ENCODE measurements at regions not wholly inside any gene's neighbourhood (a gene's known extent, or its start where the extent isn't known, plus 50 kb on each side); places are given as distances from the start of the nearest gene placed in this dataset.
A peak's percentile ranks its signal among the peaks of the same experiment; 100 is the strongest.

GRCh38 chr6:43898358-43899131, 128.5 kb downstream of the VEGFA start:
- Histone ChIP-seq H3K9me3 (ENCODE audit: insufficient read depth, low read depth, low read length) (no peaks in the 10 kb centered on the region), H3K27me3 (ENCODE audit: insufficient read depth, low read length) (no peaks in the 10 kb centered on the region), H3K4me1 (ENCODE audit: insufficient read depth, low read length) (no peaks in the 10 kb centered on the region), H3K9ac (ENCODE audit: low read depth, low read length) (no peak overlapping the region), H3K4me3 (ENCODE audit: low read length) (no peak overlapping the region), H3K36me3 (ENCODE audit: insufficient read depth, low read depth, low read length) (no peaks in the 10 kb centered on the region), H3K27ac (ENCODE audit: low read length) (no peak overlapping the region)

DNA sequence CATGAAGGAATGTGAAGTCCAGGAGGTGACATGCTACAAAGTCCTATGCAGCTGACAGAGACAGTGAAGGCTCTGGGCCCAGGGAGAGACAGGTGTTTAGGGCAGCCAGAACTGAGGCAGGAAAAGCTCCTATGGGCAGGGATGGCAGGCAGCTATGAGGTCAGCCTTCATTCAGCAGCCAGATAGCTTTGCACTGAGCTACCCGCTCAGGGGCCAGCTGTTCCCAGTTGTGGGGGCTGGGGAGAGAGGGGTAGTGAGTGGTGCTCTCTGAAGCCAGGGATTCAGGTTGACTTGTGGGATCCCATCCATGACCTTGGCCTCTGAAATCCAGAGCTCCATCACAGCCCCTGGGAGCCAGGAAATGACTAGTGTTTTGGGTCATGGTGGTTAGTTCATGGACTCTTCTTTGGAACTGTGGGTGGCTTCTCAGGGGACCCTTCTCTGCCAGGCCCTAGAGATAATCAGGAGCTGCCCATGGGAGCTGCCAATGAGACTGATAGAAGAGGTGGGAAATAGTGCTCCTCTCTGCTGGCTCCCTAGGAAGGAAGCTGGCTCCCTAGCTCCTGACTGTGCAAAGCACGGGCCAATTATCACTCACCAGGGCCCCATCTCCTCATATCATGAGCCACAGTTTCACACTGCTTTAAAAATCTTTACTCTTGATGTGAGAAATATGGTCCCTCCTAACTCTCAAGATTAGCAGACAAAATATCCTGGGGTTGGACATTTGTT, 127.7 kb downstream of the VEGFA start:
- H3K4me3 ChIP-seq (ENCODE audit: low read length), result no peak overlapping the region
- no peaks in the 10 kb centered on the region for H3K4me1 ChIP-seq (ENCODE audit: insufficient read depth, low read length)
- H3K9me3 ChIP-seq (ENCODE audit: insufficient read depth, low read depth, low read length), result no peaks in the 10 kb centered on the region
- H3K27ac ChIP-seq (ENCODE audit: low read length), result no peak overlapping the region
- no peaks in the 10 kb centered on the region for H3K36me3 ChIP-seq (ENCODE audit: insufficient read depth, low read depth, low read length)
- peaks cover 2% of the 10 kb centered on the region; the same call in 1 of the 2 replicates for H3K27me3 ChIP-seq (ENCODE audit: insufficient read depth, low read length)
- H3K9ac ChIP-seq (ENCODE audit: low read depth, low read length), result no peak overlapping the region

DNA sequence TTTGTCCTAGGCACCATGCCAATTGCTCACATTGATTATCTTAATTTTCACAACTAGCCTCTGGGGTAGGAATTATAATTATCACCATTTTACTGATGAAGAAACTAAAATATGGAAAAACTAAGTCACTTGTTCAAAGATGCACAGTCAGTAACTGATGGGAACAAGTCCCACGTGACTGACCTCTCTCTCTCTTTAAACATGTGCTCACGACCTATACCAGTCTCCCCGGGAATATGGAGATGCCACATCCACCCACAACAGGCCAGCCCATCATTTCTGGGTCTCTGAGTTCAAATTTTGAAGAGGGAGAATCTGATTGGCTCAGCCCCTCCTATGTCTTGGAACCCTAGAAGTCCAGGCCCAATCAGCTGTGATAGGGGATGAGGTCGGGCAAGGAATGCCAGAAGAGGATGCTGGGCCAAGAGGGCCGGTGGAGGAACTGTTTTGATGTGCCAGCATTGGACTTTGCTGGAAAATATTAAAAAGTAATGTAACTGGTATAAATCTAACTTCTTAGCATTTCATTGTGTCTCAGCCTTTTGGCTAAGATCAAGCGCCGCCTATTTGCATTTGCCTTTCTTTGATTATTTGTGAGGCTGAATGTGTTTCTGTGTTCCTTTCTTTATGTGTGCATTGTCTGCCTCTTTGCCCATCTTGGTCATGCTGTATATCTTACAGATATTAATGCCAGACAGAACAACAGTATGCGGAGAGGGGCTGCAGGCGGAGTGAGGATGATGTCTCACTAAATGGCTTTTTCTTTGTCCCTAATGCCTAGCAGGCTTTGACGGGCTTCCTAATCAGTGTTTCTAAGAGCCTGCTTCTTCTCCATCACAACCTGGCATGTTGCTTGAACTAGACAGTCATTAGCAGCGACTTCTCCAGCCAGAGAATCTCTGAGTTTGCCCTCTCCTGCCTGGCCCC, 126.6 kb downstream of the VEGFA start:
- H3K4me1 ChIP-seq (ENCODE audit: insufficient read depth, low read length), result no peaks in the 10 kb centered on the region
- no peak overlapping the region for H3K27ac ChIP-seq (ENCODE audit: low read length)
- peaks cover 8% of the 10 kb centered on the region; the same call in 1 of the 2 replicates for H3K27me3 ChIP-seq (ENCODE audit: insufficient read depth, low read length)
- no peak overlapping the region for H3K9ac ChIP-seq (ENCODE audit: low read depth, low read length)
- H3K36me3 ChIP-seq (ENCODE audit: insufficient read depth, low read depth, low read length), result no peaks in the 10 kb centered on the region
- H3K4me3 ChIP-seq (ENCODE audit: low read length), result no peak overlapping the region
- H3K9me3 ChIP-seq (ENCODE audit: insufficient read depth, low read depth, low read length), result no peaks in the 10 kb centered on the region

GRCh38 chr6:43895656-43896328, 125.8 kb downstream of the VEGFA start:
- Histone ChIP-seq H3K36me3 (ENCODE audit: insufficient read depth, low read depth, low read length) (no peaks in the 10 kb centered on the region), H3K27me3 (ENCODE audit: insufficient read depth, low read length) (peaks cover 13% of the 10 kb centered on the region; the same call in 1 of the 2 replicates), H3K27ac (ENCODE audit: low read length) (no peak overlapping the region), H3K4me1 (ENCODE audit: insufficient read depth, low read length) (no peaks in the 10 kb centered on the region; the same call in 1 of the 2 replicates), H3K4me3 (ENCODE audit: low read length) (no peak overlapping the region), H3K9ac (ENCODE audit: low read depth, low read length) (no peak overlapping the region), H3K9me3 (ENCODE audit: insufficient read depth, low read depth, low read length) (no peaks in the 10 kb centered on the region)

DNA sequence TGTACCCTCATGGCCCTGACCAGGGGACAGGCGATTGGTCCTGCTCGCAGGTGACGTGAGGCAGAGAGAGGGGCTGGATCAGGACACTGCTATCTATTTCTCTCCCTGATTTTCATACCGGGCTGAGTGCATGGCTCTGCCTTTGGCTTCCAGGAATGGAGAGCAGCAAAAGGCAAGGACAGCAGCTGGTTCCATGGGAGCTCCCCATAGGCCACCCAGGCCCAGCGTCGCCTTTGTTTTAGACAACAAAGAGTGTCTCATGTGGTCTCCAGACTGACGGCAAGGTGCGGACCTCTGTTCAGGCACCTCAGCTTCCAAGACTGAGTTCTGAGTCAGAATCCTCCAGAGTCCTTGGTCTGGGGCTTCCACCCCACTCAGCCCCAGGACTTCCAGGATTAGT, 123.1 kb downstream of the VEGFA start:
- Histone ChIP-seq H3K27me3 (ENCODE audit: insufficient read depth, low read length) (peaks cover 17% of the 10 kb centered on the region; the same call in 1 of the 2 replicates), H3K9me3 (ENCODE audit: insufficient read depth, low read depth, low read length) (no peaks in the 10 kb centered on the region), H3K27ac (ENCODE audit: low read length) (no peak overlapping the region), H3K4me1 (ENCODE audit: insufficient read depth, low read length) (no peaks in the 10 kb centered on the region; the same call in 1 of the 2 replicates), H3K9ac (ENCODE audit: low read depth, low read length) (no peak overlapping the region), H3K36me3 (ENCODE audit: insufficient read depth, low read depth, low read length) (no peaks in the 10 kb centered on the region), H3K4me3 (ENCODE audit: low read length) (no peak overlapping the region)

DNA sequence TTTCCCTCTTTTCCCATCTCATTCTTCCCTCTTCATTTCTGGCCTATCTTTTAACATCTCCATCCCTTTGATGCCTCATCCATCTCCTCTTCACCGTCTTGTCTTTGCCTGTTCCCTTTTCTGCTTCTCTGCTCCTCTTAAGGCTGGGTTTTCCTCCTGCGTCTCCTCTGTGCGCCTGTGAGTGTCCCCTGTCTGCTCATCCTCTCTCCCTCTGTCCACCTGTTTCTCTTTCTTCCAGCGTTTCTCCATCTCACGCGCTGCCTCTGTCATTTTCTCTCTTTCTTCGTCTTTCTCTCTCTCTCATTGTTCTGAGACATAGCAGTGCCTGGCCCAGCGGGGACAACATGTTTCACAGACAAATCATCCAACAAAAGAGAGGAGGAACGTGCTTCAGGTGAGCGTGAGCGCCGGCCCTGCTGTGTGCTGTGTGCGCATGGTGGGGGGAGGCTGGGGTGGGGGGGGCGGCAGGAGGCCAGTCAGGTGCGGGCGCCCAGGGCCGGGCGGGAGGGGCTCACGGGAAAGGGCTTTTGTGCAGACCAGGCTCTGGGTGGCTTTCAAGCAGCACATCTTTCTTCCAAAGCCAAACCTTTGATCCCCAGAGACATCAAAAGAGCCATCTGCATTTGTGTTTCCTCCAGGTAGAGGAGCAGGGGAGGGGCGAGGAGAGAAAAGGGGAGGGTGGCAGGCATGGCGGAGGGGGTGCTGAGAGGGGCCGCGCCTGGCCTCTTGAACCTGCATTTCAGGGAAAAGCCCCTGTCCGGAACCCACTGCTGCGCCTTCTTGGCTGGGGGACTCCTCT, 121.3 kb downstream of the VEGFA start:
- Histone ChIP-seq H3K27me3 (ENCODE audit: insufficient read depth, low read length) (peaks cover 17% of the 10 kb centered on the region; the same call in 1 of the 2 replicates), H3K4me1 (ENCODE audit: insufficient read depth, low read length) (no peaks in the 10 kb centered on the region; the same call in 1 of the 2 replicates), H3K36me3 (ENCODE audit: insufficient read depth, low read depth, low read length) (no peaks in the 10 kb centered on the region), H3K9me3 (ENCODE audit: insufficient read depth, low read depth, low read length) (no peaks in the 10 kb centered on the region), H3K27ac (ENCODE audit: low read length) (no peak overlapping the region), H3K4me3 (ENCODE audit: low read length) (peak overlapping the region; percentile 56; the same call in 1 of the 2 replicates), H3K9ac (ENCODE audit: low read depth, low read length) (no peak overlapping the region)

DNA sequence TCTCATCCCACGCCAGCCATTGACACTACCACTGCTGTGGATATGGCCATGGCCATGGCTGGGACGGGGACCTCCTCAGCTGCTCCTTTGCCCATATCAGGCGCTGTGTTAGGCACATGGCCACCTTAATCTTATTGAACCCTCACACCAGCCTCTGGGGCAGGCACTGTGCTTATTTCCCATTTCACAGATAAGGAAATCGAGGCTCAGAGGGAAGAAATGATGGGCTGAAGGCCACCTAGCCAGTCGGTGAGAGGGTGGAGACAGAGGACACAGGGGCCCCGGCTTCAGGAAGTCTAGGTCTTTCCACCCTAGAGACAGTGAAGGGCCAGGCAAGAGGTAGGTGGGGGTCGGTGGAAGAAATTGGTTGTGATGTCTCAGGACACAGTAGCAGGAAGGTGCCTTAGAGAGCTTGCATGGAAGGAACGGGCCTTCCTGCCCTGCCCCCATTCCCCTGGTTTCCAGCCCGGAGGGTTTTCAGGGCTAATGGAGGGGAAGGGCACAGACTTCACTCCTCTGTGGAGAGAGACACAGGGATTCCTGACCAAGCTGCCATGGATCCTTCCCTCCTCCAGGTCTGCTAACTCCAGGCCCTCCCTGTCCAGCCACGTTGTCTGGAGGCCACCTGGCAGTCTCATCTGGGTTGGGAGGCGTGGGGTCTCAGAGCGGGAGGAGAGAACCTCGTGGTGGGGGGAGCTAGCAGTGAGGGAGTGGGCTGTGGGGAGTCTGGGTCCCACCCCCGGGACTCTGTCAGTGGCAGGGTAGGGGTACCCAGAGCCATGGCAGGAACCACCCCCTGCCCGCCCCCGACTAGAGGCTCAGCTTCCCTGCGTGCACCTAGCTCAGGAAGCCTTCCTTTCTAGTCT, 120.4 kb downstream of the VEGFA start:
- Histone ChIP-seq H3K27ac (ENCODE audit: low read length) (no peak overlapping the region), H3K9ac (ENCODE audit: low read depth, low read length) (no peak overlapping the region), H3K27me3 (ENCODE audit: insufficient read depth, low read length) (peaks cover 17% of the 10 kb centered on the region; the same call in 1 of the 2 replicates), H3K4me1 (ENCODE audit: insufficient read depth, low read length) (no peaks in the 10 kb centered on the region; the same call in 1 of the 2 replicates), H3K4me3 (ENCODE audit: low read length) (no peak overlapping the region), H3K36me3 (ENCODE audit: insufficient read depth, low read depth, low read length) (no peaks in the 10 kb centered on the region), H3K9me3 (ENCODE audit: insufficient read depth, low read depth, low read length) (no peaks in the 10 kb centered on the region)

DNA sequence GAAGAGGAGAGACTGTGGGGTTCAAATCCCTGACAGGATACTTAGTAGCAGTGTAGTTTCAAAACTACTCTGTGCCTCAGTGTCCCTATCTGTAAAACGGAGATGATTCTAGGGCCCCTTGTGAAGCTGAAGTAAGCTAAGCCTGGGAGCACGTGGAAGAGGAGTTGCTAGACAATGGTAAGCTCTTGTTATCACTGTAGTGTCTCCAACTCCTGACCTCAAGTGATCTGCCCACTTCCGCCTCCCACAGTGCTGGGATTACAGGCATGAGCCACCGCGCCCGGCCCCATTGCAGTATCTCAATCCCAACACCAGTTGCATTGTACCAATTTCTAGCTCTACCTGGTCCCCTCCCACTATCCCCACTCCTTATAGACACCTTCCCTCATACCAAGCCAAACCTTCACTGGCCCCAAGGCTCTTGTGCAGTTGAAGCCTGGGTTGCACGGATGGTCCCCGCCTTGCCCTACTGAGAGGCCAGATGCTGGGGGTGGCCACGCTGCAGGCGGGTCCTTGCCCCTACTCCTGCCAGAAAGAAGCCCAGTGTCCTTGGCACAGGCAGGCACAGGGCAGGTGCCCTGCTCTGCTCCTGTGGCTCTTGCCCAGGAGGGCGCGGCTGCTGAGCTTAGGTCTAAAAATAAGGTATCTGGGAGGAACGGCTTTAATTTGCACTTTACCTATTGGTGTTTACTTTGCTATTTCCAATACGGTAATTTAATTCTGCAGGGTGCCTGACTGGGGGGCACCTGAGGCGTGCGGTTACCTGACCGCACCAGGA, 118.1 kb downstream of the VEGFA start:
- H3K27ac ChIP-seq (ENCODE audit: low read length), result no peak overlapping the region
- peaks cover 17% of the 10 kb centered on the region; the same call in 1 of the 2 replicates for H3K27me3 ChIP-seq (ENCODE audit: insufficient read depth, low read length)
- H3K4me3 ChIP-seq (ENCODE audit: low read length), result no peak overlapping the region
- H3K9me3 ChIP-seq (ENCODE audit: insufficient read depth, low read depth, low read length), result no peaks in the 10 kb centered on the region
- H3K36me3 ChIP-seq (ENCODE audit: insufficient read depth, low read depth, low read length), result no peaks in the 10 kb centered on the region
- no peak overlapping the region for H3K9ac ChIP-seq (ENCODE audit: low read depth, low read length)
- H3K4me1 ChIP-seq (ENCODE audit: insufficient read depth, low read length), result no peaks in the 10 kb centered on the region; the same call in 1 of the 2 replicates

GRCh38 chr6:43887340-43887858, 117.4 kb downstream of the VEGFA start:
- no peak overlapping the region for H3K4me3 ChIP-seq (ENCODE audit: low read length)
- no peak overlapping the region for H3K27ac ChIP-seq (ENCODE audit: low read length)
- H3K36me3 ChIP-seq (ENCODE audit: insufficient read depth, low read depth, low read length), result no peaks in the 10 kb centered on the region
- no peaks in the 10 kb centered on the region for H3K9me3 ChIP-seq (ENCODE audit: insufficient read depth, low read depth, low read length)
- H3K4me1 ChIP-seq (ENCODE audit: insufficient read depth, low read length), result no peaks in the 10 kb centered on the region; the same call in 1 of the 2 replicates
- H3K27me3 ChIP-seq (ENCODE audit: insufficient read depth, low read length), result peaks cover 11% of the 10 kb centered on the region; the same call in 1 of the 2 replicates
- no peak overlapping the region for H3K9ac ChIP-seq (ENCODE audit: low read depth, low read length)

Measured in iPS-20b (cell line).